ENCODE measurements at regions not wholly inside any gene's neighbourhood (a gene's known extent, or its start where the extent isn't known, plus 50 kb on each side); places are given as distances from the start of the nearest gene placed in this dataset.

GRCh38 chr2:60627412-60627811 lies 74.0 kb upstream of the BCL11A start:
- intact Hi-C loops (cut with micrococcal nuclease) = no loop called here
- H3K4me2 ChIP-seq (replicated peaks; ENCODE audit: low read depth, low read length, poor library complexity, severe bottlenecking) = no peak overlapping the region
- H2AFZ ChIP-seq (ENCODE audit: insufficient read depth, low read depth, low read length, poor library complexity, severe bottlenecking) = no peak overlapping the region
- H3K4me3 ChIP-seq (ENCODE audit: control extremely low read depth in 1 of 5, extremely low read depth in 1 of 5, insufficient read depth in 1 of 5, low read depth in 2 of 5, low read length in 4 of 5) = no peak overlapping the region
- ATAC-seq (ENCODE audit: low read depth) (no peak), DNase-seq (no peak)
- no peak overlapping the region for H3K9ac ChIP-seq (ENCODE audit: low read length)
- Mint-ChIP-seq H3K27ac (no peak overlapping the region), H3K4me3 (no peak overlapping the region), H3K27me3 (peaks cover 55% of the 10 kb centered on the region), H3K9me3 (ENCODE audit: insufficient read depth) (no peaks in the 10 kb centered on the region), H3K4me1 (no peaks in the 10 kb centered on the region)
- H3K9me3 ChIP-seq (ENCODE audit: control extremely low read depth in 1 of 3, control insufficient read depth in 2 of 3, insufficient read depth in 1 of 3, low read length in 2 of 3) = peaks cover 0 to 1% (median 0%) of the 10 kb centered on the region in 3 donors
- H3K79me2 ChIP-seq (ENCODE audit: control insufficient read depth, insufficient read depth, low read length) = no peaks in the 10 kb centered on the region
- no peak for TF ChIP-seq EZH2 (IDR thresholded peaks at IDR 0.05; ENCODE audit: borderline replicate concordance, insufficient read depth, low read depth, low read length, poor library complexity, severe bottlenecking)
- no peak for TF ChIP-seq CTCF (IDR thresholded peaks at IDR 0.05)
- peaks cover 0 to 3% (median 0%) of the 10 kb centered on the region in 4 experiments for H3K27me3 ChIP-seq (replicated peaks in 1 of 4; ENCODE audit: control extremely low read depth in 1 of 4, control insufficient read depth in 3 of 4, insufficient read depth in 4 of 4, low read length in 3 of 4)
- H4K20me1 ChIP-seq (ENCODE audit: control insufficient read depth, insufficient read depth, low read length, poor library complexity, severe bottlenecking) = no peaks in the 10 kb centered on the region
- no CpG with 5 or more reads among the region's 3 CpGs for WGBS (ENCODE audit: insufficient coverage)
- ChIA-PET POLR2A (no interaction called here), CTCF (interaction anchor here (0.6 to 1.2 kb wide), 2 partner anchors 9 to 10 kb away, joined by 3 to 5 read pairs; no protein-coding TSS in a partner anchor)
- H3K27ac ChIP-seq (ENCODE audit: low read length in 2 of 2) = no peak overlapping the region
- no peaks in the 10 kb centered on the region for H3K4me1 ChIP-seq (ENCODE audit: control insufficient read depth in 2 of 2, insufficient read depth in 2 of 2, low read length in 2 of 2)
- H3K36me3 ChIP-seq (replicated peaks in 1 of 2; ENCODE audit: control extremely low read depth in 1 of 2, control insufficient read depth in 1 of 2, extremely low read depth in 1 of 2, insufficient read depth in 2 of 2, low read length in 1 of 2) = no peaks in the 10 kb centered on the region

- ChIA-PET CTCF (interaction anchor here (1.0 to 1.9 kb wide), 3 partner anchors 9 to 46 kb away, joined by 3 to 9 read pairs (median 4); no protein-coding TSS in a partner anchor), POLR2A (no interaction called here)
- H3K27ac ChIP-seq (ENCODE audit: low read length in 2 of 2) = no peak overlapping the region
- H3K9ac ChIP-seq (ENCODE audit: low read length) = no peak overlapping the region
- no peaks in the 10 kb centered on the region for H3K9me3 ChIP-seq (ENCODE audit: control extremely low read depth in 1 of 3, control insufficient read depth in 2 of 3, insufficient read depth in 1 of 3, low read length in 2 of 3)
- H4K20me1 ChIP-seq (ENCODE audit: control insufficient read depth, insufficient read depth, low read length, poor library complexity, severe bottlenecking) = no peaks in the 10 kb centered on the region
- H3K27me3 ChIP-seq (replicated peaks in 1 of 4; ENCODE audit: control extremely low read depth in 1 of 4, control insufficient read depth in 3 of 4, insufficient read depth in 4 of 4, low read length in 3 of 4) = peaks cover 0 to 3% (median 0%) of the 10 kb centered on the region in 4 experiments
- ATAC-seq (ENCODE audit: low read depth) (no peak), DNase-seq (no peak)
- no peak overlapping the region for H2AFZ ChIP-seq (ENCODE audit: insufficient read depth, low read depth, low read length, poor library complexity, severe bottlenecking)
- H3K9me3 Mint-ChIP-seq (ENCODE audit: insufficient read depth) = no peaks in the 10 kb centered on the region
- intact Hi-C loops (cut with micrococcal nuclease) = no loop called here
- no peak overlapping the region for H3K4me3 Mint-ChIP-seq
- H3K4me2 ChIP-seq (replicated peaks; ENCODE audit: low read depth, low read length, poor library complexity, severe bottlenecking) = no peak overlapping the region
- no peak overlapping the region for H3K4me3 ChIP-seq (ENCODE audit: control extremely low read depth in 1 of 5, extremely low read depth in 1 of 5, insufficient read depth in 1 of 5, low read depth in 2 of 5, low read length in 4 of 5)
- no peaks in the 10 kb centered on the region for H3K36me3 ChIP-seq (replicated peaks in 1 of 2; ENCODE audit: control extremely low read depth in 1 of 2, control insufficient read depth in 1 of 2, extremely low read depth in 1 of 2, insufficient read depth in 2 of 2, low read length in 1 of 2)
- H3K4me1 Mint-ChIP-seq = no peaks in the 10 kb centered on the region
- peaks cover 55% of the 10 kb centered on the region for H3K27me3 Mint-ChIP-seq
- H3K27ac Mint-ChIP-seq = no peak overlapping the region
- no peaks in the 10 kb centered on the region for H3K4me1 ChIP-seq (ENCODE audit: control insufficient read depth in 2 of 2, insufficient read depth in 2 of 2, low read length in 2 of 2)
- 76% methylated on average over 3 of the region's 4 CpGs for WGBS (ENCODE audit: insufficient coverage)
- no peaks in the 10 kb centered on the region for H3K79me2 ChIP-seq (ENCODE audit: control insufficient read depth, insufficient read depth, low read length)
- no peak for TF ChIP-seq EZH2 (IDR thresholded peaks at IDR 0.05; ENCODE audit: borderline replicate concordance, insufficient read depth, low read depth, low read length, poor library complexity, severe bottlenecking)
- TF ChIP-seq CTCF (IDR thresholded peaks at IDR 0.05) = no peak
These were observed 74.6 kb upstream of the BCL11A start for GRCh38 chr2:60628026-60628425.
